Activated T-cell treated with anti-CD3 and anti-CD28 coated beads for 48 hours (primary cell): ENCODE measurements at regions not wholly inside any gene's neighbourhood (a gene's known extent, or its start where the extent isn't known, plus 50 kb on each side); places are given as distances from the start of the nearest gene placed in this dataset.

Experiments
- DNase-seq: peaks from one replicate; pipeline ENCODE4 v3.0.0-alpha.2; 2020; ENCODE audit warnings: low read depth

DNA sequence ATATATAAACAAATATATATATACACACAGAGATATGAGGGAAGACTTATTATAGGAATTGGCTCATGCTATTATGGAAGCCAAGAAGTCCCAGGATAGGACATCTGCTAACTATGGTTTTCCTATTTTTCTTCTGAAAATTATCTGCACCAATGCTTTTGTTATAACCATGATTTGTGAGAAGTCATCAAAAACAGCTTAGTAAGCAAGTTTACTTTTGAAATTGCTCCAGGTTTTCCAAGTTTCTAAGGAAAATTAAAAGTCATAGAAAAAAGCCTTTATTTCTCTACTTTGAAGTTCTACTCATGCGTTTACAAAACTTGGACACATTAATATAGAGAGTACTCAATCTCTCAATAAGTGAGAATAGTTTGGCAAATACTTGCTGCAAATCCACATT lies 213.1 kb downstream of the TRAM1L1 start:
- no peak for DNase-seq

DNA sequence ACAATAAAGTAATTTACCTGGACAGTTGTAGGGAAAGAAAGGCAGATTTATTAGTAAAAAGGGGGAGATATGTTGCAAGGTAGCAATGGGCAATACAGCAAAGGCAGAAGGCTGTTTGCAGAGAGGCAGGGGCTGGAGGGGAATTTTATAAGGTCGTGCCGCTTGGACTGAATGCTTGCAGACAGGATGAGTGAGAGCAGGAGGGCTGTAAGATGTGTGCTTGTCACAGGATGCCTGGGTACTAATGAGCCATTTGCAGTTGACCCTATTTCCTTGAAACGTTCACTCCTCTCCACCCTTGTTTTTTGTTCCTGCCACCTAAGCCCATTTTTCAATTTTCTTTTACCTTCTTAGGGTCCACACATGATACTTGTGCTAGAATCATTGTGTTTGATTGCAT lies 214.7 kb downstream of the TRAM1L1 start:
- no peak for DNase-seq

DNA sequence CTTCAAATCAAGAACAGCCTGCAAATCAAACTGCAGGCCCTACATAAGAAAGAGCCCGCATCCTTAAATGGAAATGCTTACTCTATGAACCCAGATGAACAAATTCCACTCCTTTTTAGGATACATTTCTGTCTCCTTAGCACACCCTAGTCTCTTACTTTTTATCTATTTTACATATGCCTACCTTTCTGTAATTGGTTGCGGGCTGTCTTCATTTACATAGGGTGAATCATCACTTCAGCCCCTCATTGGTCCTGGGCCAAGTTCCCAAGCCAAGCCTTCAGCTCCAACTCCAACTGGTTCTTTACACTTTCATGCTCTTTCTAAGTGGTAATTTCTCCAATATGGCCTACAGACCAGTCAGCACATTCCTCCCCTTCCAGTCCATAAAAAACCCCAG lies 219.3 kb downstream of the TRAM1L1 start:
- DNase-seq = no peak

DNA sequence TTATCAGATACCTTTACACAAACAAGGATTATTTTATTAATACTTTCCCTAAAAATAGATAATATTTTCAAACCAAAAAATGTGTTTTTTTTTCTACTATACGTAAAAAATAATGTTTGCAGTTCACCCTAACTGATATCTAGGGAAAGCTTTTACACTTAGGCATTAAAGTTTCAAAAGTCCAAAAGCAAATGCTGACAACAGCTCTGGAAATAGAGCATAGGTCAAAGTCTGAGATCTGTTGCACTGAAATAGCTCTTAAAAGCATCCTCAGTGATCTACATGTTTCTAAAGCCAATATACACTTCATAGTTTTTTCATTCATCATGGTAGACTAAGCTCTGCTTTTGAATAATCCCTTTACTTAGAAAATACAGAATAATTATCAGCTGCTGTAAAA lies 222.8 kb downstream of the TRAM1L1 start:
- DNase-seq = no peak

DNA sequence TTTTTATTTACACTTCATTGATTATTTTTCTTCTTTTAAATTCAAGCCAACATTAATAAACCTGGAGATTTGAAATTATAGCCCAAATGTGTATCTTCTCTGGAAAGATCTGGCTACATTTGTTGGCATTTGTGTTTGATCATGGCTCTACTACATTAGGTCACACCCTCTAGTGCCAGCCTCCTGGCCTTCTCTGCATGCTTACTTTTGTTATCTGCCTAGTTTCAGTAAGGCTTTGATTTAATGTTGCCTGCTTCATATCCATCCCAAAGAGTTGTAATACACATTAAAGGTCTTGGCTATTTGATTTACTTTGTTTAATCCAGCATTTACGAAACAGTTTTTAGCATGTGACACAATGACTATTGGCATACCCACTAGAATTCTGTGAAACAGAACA lies 224.5 kb downstream of the TRAM1L1 start:
- no peak for DNase-seq

DNA sequence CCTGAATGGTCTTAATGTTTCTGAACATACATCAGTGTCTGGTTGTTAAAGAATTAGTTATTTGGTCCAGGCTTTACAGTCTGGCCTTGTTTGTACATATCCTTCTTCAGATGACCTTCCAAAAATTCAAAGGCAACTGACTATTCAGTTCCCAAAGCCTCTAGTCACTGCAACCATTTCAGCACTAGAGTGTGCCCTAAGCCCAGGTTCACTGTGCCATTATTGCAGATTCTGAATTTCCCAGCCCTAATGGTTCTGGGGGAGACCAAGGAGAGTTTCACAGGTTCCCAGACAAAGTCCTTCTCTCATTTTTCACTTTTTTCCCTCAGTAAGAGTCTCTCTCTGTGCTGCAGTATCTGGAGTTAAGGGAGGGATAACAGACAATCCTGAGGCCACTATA lies 235.8 kb downstream of the TRAM1L1 start:
- DNase-seq = no peak

DNA sequence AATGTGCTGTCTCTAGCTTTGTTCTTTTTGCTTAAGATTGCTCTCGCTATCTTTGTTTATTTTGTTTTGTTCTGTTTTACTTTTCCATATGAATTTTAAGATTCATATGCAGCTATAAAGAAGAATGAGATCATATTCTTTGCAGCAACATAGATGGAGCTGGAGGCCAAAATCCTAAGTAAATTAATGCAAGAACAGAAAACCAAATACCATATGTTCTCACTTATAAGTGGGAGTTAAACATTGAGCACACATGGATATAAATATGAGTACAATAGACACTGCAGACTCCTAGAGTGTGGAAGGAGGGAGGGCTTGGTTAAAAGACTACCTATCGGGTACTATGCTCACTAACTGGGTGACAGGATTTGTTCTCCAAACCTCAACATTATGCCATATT lies 237.8 kb downstream of the TRAM1L1 start:
- DNase-seq = no peak

DNA sequence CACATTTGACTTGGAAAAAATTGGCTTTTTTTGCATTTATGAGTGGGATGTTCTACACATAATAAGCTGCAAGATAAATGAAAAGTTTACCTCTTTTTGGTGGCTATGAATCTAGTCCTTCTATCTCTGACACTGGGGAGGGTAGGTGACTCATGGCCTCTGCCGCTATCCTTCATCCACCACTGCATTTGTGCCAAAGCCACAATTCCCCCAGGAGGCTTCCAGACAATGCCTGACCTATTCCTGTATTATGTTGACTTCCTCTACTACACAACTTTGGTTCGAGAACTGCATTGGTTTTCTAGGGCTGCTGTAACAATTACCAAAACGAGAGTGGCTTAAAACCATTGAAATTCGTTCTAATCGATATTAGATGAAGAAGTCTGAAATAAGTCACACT lies 245.6 kb downstream of the TRAM1L1 start:
- DNase-seq = no peak

DNA sequence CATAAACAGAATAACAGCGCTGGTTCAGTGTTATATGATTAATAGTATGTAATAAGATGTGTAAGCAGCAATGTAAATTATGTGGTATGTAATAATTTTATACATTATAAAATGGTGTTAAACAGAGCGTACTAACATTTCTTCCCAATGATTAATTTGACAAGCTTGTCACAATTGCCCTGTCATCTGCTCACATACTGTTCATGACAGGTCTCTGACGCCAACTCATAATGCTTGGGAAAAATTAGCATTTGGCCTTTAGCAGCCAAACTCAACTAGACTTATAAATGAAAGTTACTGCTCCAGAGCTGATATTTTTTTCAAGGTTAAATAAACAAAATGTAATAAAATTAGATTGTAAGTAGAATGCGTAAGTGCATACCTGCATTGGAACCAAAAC lies 246.8 kb downstream of the TRAM1L1 start:
- DNase-seq = no peak

DNA sequence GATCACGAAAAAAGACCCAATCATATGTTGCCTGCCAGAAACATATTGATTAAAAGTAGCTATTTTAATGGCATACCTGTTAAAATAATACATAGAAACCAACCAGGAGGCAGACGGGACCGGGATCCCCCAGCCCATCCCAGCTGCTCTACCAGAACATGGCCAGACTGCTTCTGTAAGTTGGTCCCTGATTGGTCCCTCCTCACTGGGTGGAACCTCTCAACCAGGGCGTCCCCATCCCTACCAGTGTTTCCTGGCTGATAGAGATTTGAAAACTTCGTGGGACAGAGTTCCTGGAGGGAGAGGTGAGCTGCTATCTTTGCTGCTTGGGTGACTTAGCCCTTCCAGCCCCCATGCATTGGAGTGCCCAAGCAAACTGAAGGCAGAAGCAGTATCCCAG lies 256.2 kb downstream of the TRAM1L1 start:
- DNase-seq = no peak

DNA sequence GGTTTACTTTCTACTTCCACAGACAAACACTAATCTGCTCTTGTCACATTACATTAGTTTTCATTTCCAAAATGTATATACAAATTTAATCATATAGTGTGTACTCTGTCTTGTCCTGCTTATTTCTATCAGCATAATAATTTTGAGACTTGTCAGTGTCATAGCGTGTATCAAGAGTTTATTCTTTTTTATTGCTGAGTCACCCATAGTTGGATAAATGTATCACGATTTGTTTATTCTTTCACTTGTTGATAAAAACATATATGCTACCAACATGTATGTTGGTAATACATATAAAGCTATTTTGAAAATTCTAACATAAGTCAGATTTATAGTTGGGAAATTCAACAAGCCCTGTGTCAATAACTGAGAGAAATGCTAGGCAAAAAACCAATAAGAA lies 261.2 kb downstream of the TRAM1L1 start:
- no peak for DNase-seq

DNA sequence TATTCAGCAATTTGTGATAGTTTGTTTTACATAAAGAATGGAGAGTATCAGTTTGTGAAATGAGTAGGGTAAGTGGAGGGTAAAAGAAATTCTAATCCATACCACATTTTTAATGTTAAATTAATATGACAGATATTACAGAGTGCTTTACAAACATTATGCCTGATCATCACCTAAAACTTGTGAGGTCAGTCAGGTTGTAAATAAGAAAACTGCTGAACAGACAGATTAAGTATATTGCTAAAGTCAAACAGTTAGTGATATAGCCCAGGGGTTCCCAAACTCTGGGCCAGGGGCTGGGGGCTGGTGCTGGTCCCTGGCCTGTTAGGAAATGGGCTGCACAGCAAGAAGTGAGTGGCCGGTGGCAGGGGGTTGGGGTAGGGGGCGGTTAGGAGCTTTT lies 273.6 kb downstream of the TRAM1L1 start:
- DNase-seq = no peak

DNA sequence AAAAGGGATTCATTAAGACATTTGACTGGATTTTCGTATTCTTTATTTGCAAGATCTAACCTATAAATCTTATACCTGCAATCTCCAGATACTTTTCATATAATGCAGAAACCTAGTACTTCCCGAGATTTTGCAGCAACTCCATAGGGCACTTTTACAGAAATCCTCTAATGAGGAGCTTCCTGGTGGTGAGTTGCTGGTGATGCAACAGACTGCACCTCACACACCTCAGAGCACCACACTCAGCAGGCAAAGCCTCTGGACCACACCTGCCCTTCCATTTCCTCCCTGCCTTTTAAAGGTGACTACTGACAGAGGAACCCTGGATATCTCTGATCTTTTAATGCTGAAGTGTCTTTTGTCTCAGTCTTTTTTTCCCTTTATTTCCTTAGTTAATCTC lies 289.4 kb downstream of the TRAM1L1 start:
- no peak for DNase-seq

DNA sequence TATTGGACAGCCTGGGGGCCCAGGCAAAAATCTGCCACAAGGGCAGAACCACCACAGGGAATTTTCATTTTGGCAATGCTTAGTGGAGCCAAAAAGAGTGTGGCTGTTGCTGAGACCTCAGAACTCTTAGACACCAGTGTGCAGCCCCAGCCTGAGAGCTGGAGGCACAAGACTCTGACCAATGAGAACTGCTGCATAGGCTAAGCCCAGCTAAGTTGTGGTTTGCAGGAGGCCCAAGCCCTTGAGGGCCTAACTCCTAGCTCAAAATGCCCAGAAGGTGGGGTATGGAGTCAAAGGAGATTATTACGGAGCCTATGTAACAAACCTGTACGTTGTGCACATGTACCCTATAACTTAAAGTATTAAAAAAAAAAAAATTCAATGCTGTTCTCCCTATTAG lies 296.7 kb downstream of the TRAM1L1 start:
- no peak for DNase-seq

DNA sequence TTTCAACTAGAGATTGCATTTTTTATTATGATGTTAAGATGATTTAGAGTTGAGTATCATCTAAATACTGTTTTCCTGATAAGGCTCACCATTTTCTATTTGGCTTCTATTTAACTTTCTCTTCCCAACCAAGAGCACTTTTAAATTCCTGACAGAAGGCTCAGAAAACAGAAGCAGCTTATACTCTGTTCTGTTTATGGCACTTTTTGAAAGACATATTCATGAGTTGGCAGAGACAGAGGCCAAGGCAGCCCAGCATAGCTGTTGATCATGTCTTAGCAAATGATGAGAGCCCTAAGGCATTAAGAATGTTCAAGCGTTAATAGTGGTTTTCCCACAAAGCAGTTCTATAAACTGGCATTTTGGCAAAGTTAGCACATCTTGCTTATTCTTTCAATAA lies 330.3 kb downstream of the TRAM1L1 start:
- no peak for DNase-seq

DNA sequence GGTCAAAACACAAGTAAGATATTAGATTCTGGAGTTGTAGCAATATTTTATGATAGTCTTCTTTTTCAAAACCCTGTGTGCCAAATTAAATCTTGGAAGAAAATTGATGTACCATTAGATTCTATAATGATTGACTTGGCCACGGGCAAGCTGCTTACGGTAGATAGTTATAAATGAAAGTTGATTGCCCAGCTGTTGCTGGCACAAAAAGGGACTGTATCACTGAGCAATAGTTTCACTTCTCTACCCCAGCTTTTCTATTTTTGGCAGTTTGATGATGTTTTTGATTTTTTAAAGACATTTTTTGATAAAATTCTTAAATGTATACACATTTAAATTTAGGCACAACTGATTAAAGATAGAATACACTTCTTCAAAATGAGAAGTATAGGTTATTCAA lies 333.3 kb downstream of the TRAM1L1 start:
- DNase-seq = no peak

DNA sequence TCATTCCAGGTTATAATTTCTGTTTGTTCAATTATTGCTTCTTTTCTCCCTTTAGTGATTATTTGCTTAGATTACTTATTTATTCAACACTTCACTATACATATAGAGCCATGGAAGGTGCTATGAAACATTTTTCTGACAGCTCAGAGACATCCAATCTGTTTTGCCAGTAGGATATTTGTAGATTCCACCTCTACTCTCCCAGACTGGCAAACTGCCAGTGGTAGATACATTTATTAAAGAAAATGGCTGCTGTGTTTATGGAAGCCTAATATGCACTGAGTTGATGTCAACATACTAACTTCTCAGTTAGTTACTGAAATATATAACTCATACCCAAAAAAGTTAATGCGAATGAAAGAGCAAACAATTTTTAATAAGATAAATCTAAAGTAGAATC lies 348.6 kb downstream of the TRAM1L1 start:
- no peak for DNase-seq

DNA sequence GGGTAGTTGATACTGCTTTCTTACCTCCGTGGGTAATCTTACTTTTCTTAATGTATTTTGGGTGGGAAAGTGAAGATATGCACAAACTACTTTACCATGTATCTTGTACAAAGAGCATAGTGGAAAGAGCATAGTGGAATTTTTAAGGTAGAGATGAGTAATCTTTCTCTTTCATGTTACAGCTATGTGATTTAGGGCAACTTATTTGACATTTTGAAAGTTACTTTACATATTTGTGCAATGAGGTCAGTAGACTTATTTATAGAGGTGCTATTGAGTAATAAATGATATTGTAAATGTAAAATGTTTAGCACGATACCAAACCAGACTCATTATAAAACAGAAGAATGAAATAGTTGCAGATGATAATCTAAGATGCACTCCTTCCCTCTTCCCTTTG lies 351.2 kb downstream of the TRAM1L1 start:
- no peak for DNase-seq

DNA sequence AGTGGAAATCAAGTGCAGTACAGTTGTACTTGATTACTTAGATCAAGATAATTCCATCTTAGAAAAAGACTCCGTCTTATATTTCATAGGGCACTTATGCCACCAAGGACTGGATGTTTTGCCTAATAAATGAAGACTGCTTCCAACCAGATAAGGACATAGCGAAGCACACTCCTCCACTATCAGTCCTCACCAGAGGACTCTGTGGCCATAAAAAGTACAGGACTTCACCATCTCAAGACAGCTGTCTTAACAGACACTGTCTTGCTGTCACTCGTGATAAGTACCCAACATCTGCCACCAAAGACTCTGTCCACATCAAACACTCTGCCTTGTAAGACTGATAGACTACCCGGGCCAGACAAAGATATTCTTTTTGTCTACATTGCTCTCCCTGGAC lies 352.0 kb downstream of the TRAM1L1 start:
- no peak for DNase-seq

DNA sequence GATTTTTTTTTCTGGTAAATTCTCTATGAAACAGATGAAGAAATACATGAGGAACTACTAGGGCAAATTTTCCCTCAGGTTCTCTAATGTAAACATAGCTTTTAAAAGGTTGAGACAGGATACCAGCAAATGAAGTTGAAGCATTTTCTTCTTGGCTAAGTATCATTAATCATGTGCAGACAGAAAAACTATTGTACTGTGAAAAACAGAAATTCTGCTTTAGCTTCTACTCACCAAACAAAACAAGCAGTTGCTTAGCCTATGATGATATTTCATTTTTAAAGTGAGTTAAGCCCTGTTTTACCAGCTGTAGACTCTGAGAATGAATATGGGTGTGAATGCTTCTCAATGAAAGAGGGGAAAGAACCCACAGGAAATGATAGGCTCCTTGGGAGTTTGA lies 358.9 kb downstream of the TRAM1L1 start:
- DNase-seq = no peak

DNA sequence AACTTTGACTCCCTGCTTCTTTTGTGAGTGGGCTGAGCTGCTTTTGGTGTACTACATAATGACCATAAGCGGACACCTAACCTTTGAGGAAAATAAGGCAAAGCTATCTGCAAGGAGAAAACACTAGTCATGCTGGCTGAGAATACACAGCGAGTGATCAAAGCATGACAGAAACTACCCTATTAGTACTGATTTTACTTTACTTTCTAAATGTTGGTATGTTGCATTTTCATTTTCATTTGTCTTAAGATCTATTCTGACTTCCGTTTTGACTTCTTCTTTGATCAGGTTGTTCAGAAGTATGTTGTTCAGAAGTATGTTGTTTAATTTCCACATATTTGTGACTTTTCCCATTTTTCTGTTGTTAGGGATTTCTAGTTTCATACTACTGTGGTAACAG lies 361.1 kb downstream of the TRAM1L1 start:
- DNase-seq = no peak

DNA sequence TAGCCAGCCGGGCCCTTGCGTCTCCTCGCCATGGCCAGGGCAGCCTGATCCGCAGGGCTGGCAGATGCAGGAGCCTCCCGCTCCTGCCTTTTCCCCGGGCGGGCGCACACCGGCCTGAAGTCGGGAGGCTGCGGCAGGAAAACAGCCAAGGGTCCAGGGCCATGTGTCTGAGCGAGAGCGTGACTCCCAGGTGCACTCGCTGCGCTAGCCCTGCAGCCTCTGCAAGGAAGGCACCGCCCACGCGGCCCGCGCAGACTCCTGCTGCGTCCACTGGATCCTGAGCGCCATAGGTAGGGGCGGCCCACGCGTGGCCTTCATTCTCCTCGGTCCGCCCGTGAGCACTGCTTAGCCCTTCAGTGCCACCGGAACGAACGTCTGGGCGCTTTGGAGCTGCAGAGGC lies 379.9 kb downstream of the TRAM1L1 start:
- no peak for DNase-seq

DNA sequence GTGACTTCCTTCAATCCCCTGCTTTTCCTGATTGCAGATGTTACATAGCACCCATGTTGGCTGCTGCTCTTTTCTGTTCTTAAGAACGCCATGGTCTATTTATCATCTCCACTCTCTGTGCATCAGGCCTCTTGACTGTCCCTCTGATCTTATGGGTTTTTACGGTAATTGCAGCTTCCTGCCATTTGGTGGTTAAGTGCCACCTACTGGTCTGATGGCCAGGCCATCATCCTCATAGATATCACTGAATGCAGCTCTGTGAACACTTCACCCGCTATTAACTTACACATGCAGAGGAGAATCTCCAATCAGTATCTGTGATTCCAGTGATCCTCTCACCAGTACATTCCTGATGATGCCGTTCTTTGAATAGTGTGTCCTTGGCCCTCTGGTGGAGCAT lies 382.4 kb downstream of the TRAM1L1 start:
- DNase-seq = no peak

DNA sequence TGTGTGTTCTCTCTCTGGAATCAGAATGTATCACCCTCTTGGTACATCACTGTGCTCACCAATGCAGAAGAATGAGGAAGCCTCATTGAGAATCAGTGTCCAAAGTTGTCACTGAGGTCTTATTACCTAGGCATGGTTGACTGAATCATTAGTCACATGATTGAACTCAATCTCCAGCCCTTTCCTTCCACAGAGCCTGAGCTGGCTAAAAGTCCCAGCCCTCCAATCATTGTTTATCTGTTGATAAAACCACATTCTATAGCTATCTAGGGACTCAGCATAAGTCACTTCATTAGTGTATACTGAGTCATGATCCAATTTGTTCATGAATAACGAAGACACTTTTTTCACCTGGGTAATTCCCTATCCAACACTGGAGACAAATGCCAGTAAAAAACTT lies 396.8 kb downstream of the TRAM1L1 start:
- no peak for DNase-seq

DNA sequence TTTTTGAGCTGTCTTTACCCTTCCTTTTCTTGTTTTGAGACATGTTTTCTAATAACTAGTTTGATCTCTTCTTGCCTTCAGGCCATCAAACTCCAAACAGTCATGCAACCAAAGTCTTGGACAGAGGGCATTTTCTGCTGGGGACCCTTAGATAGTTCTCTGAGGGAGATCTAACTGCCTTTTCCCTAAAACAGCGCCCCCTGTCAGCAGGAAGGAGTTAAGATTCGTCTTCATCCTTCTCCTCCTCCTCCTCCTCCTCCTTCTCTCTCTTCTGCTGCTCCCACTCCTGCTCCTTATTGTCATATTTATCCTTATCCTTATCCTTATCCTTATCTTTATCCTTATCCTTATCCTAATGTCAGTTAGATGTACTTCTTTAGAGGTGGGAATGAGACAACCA lies 417.2 kb downstream of the TRAM1L1 start:
- no peak for DNase-seq

DNA sequence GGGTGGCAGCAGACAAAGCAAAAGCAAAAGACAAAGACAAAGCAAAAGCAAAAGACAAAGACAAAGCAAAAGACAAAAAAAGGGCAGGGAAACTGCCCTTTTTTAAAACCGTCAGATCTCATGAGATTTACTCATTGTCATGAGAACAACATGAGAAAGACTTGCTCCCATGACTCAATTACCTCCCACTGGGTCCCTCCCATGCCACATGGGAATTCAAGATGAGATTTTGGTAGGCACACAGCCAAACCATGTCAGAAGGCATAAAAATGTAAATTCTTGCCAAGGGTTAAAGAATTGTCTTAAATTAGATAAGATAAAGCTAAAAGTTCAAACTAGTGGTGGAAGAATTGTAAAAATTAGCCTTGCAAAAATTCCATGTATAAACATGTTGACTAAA lies 419.7 kb downstream of the TRAM1L1 start:
- no peak for DNase-seq
